HCT116 (cell line): ENCODE measurements at regions not wholly inside any gene's neighbourhood (a gene's known extent, or its start where the extent isn't known, plus 50 kb on each side); places are given as distances from the start of the nearest gene placed in this dataset.

Experiments used
- ATAC-seq: fragments of 200-7000 bp; cut with Tn5 transposase; 2 replicates; pipeline ENCODE4 v1.9.1; 2020; ENCODE audit warnings: mild to moderate bottlenecking, moderate library complexity
- BruUV-seq: library from RNA; stranded (reverse); fragments of 400-500 nt; replicated peaks from 2 replicates; lab custom pipeline; 2021; lab: Mats Ljungman, UMichigan
- CTCF ChIA-PET: fragments of 300-600 bp; sonication (Branson Sonifier 250); formaldehyde crosslinking; loops from one replicate; lab custom pipeline; 2021; ENCODE audit warnings: antibody characterized with exemption; lab: Charles Lee
- POLR2A ChIA-PET: fragments of 300-600, 350-600 bp; sonication (Branson Sonifier 250); formaldehyde crosslinking; loops from one replicate; lab custom pipeline; 2021; ENCODE audit warnings: antibody characterized with exemption; lab: Charles Lee
- RAD21 ChIA-PET, 2 experiments: fragments of 300-600 bp; sonication (Branson Sonifier 250); formaldehyde crosslinking; loops; one replicate each; lab custom pipeline; 2023; ENCODE audit warnings: low total read pairs in 2 of 2; ENCODE audit not compliant: uncharacterized antibody in 2 of 2, unreplicated experiment in 2 of 2, low non-redundant PET in 1 of 2; lab: Charles Lee
- DNase-seq: peaks from one replicate; pipeline ENCODE4 v3.0.0-alpha.2; 2010; ENCODE audit warnings: low read depth, low spot score
- H2AFZ ChIP-seq: fragments of 200-600 bp; shearing (Covaris generic), sonication (generic); 2 replicates; pipeline ENCODE4 v1.6.1; 2017; ENCODE audit warnings: low read depth, mixed run types, mixed read lengths, antibody characterized with exemption, low read length; ENCODE audit not compliant: poor library complexity, severe bottlenecking
- H3K27ac ChIP-seq: 2 replicates; pipeline ENCODE4 v1.5.1; 2012; ENCODE audit warnings: low read depth, low read length
- H3K27me3 ChIP-seq: fragments of 200-600 bp; sonication (generic); 2 replicates; pipeline ENCODE4 v1.6.1; 2016; ENCODE audit warnings: mixed run types, low read length, mixed read lengths; ENCODE audit not compliant: insufficient read depth
- H3K36me3 ChIP-seq, 2 experiments: fragments of 200-500 bp in 1 of 2; fragments of 200-600 bp in 1 of 2; sonication (Bioruptor generic) in 1 of 2; sonication (generic) in 1 of 2; 2 replicates each; pipeline versions ENCODE4 v1.5.1 to v1.6.1; 2014 to 2016; ENCODE audit warnings: low read length in 2 of 2, inconsistent platforms in 1 of 2, mixed read lengths in 1 of 2, mixed run types in 1 of 2; ENCODE audit not compliant: insufficient read depth in 2 of 2, control insufficient read depth in 1 of 2
- H3K4me1 ChIP-seq, 2 experiments: fragments of 200-600 bp in 1 of 2; sonication (generic) in 1 of 2; 2 replicates each; pipeline versions ENCODE4 v1.5.1 to v1.6.1; 2012 to 2017; ENCODE audit warnings: low read length in 2 of 2, inconsistent platforms in 1 of 2, mild to moderate bottlenecking in 1 of 2, mixed read lengths in 1 of 2, mixed run types in 1 of 2, moderate library complexity in 1 of 2; ENCODE audit not compliant: insufficient read depth in 2 of 2, control insufficient read depth in 1 of 2
- H3K4me2 ChIP-seq: fragments of 200-600 bp; sonication (generic); 2 replicates; pipeline ENCODE4 v1.6.1; 2017; ENCODE audit warnings: mixed run types, low read length, mixed read lengths
- H3K4me3 ChIP-seq, 2 experiments: fragments of 200-600 bp in 1 of 2; sonication (generic) in 1 of 2; replicated peaks in 1 of 2; 2 replicates each; pipeline ENCODE4 v1.5.1; 2011 to 2016; ENCODE audit warnings: low read length in 2 of 2, control low read depth in 1 of 2, low read depth in 1 of 2, mild to moderate bottlenecking in 1 of 2, mixed read lengths in 1 of 2, mixed run types in 1 of 2
- H3K79me2 ChIP-seq: fragments of 200-600 bp; sonication (generic); 2 replicates; pipeline ENCODE4 v1.6.1; 2017; ENCODE audit warnings: mild to moderate bottlenecking, mixed run types, low read length, moderate library complexity, mixed read lengths; ENCODE audit not compliant: insufficient read depth
- H3K9ac ChIP-seq: fragments of 200-600 bp; sonication (generic); 2 replicates; pipeline ENCODE4 v1.6.1; 2016; ENCODE audit warnings: low read length, mixed read lengths
- H3K9me2 ChIP-seq: fragments of 200-600 bp; sonication (generic), shearing (Covaris generic); 2 replicates; pipeline ENCODE4 v1.6.1; 2017; ENCODE audit warnings: mixed run types, mild to moderate bottlenecking, moderate library complexity; ENCODE audit not compliant: insufficient read depth
- H3K9me3 ChIP-seq, 2 experiments: fragments of 200-500 bp in 1 of 2; fragments of 200-600 bp in 1 of 2; sonication (Bioruptor generic) in 1 of 2; sonication (generic) in 1 of 2; 2 replicates each; pipeline ENCODE4 v1.6.1; 2014 to 2017; ENCODE audit warnings: low read length in 2 of 2, mixed read lengths in 2 of 2, inconsistent platforms in 1 of 2, low read depth in 1 of 2, mild to moderate bottlenecking in 1 of 2, mixed run types in 1 of 2, moderate library complexity in 1 of 2; ENCODE audit not compliant: control insufficient read depth in 1 of 2, insufficient read depth in 1 of 2
- H4K20me1 ChIP-seq: fragments of 200-600 bp; sonication (generic), shearing (Covaris generic); 2 replicates; pipeline ENCODE4 v1.6.1; 2017; ENCODE audit warnings: mixed run types, mild to moderate bottlenecking, moderate library complexity; ENCODE audit not compliant: insufficient read depth
- ATF3 ChIP-seq: IDR thresholded peaks from 2 replicates; pipeline ENCODE4 v1.6.1; 2012
- CEBPB ChIP-seq: IDR thresholded peaks from 2 replicates; pipeline ENCODE4 v1.6.1; 2012; ENCODE audit warnings: low read depth
- CTCF ChIP-seq, 3 experiments: fragments of 200-600 bp in 1 of 3; sonication (generic) in 1 of 3; IDR thresholded peaks in 2 of 3; conservative IDR thresholded peaks in 1 of 3; 2 replicates each; pipeline ENCODE4 v1.5.1; 2012 to 2017; ENCODE audit warnings: low read depth in 2 of 3, low read length in 2 of 3, antibody characterized with exemption in 1 of 3, borderline replicate concordance in 1 of 3, control low read depth in 1 of 3, mild to moderate bottlenecking in 1 of 3, mixed read lengths in 1 of 3, mixed run types in 1 of 3, moderate library complexity in 1 of 3; ENCODE audit not compliant: insufficient read depth in 1 of 3
- EGR1 ChIP-seq: IDR thresholded peaks from 2 replicates; pipeline ENCODE4 v1.6.1; 2012; ENCODE audit warnings: low read depth
- ELF1 ChIP-seq: IDR thresholded peaks from 2 replicates; pipeline ENCODE4 v1.6.1; 2012; ENCODE audit warnings: low read depth, borderline replicate concordance
- EZH2 ChIP-seq: fragments of 200-600 bp; sonication (generic); IDR thresholded peaks from 2 replicates; pipeline ENCODE4 v1.6.1; 2017; ENCODE audit warnings: antibody characterized with exemption, mixed run types
- EZH2phosphoT487 ChIP-seq: fragments of 200-600 bp; IDR thresholded peaks from 2 replicates; pipeline ENCODE4 v1.6.1; 2018; ENCODE audit warnings: antibody characterized with exemption, borderline replicate concordance
- FOSL1 ChIP-seq: IDR thresholded peaks from 2 replicates; pipeline ENCODE4 v1.6.1; 2012; ENCODE audit warnings: low read depth
- JUND ChIP-seq: IDR thresholded peaks from 2 replicates; pipeline ENCODE4 v1.6.1; 2012
- MAX ChIP-seq: IDR thresholded peaks from 2 replicates; pipeline ENCODE4 v1.6.1; 2012
- POLR2AphosphoS5 ChIP-seq: IDR thresholded peaks from 2 replicates; pipeline ENCODE4 v1.6.1; 2011; ENCODE audit warnings: mild to moderate bottlenecking, low read depth, low read length, moderate library complexity
- RAD21 ChIP-seq: IDR thresholded peaks from 2 replicates; pipeline ENCODE4 v1.6.1; 2012; ENCODE audit warnings: low read depth, mild to moderate bottlenecking
- REST ChIP-seq: IDR thresholded peaks from 2 replicates; pipeline ENCODE4 v1.6.1; 2012; ENCODE audit warnings: low read depth
- SP1 ChIP-seq: IDR thresholded peaks from 2 replicates; pipeline ENCODE4 v1.6.1; 2012; ENCODE audit warnings: low read depth
- TCF7L2 ChIP-seq: IDR thresholded peaks from 2 replicates; pipeline ENCODE4 v1.7.0; 2011; ENCODE audit warnings: borderline replicate concordance, inconsistent platforms; ENCODE audit not compliant: insufficient read depth, insufficient read length; ENCODE audit errors: extremely low read depth
- YY1 ChIP-seq: IDR thresholded peaks from 2 replicates; pipeline ENCODE4 v1.6.1; 2011; ENCODE audit warnings: low read length, low read depth, moderate library complexity, mild to moderate bottlenecking; ENCODE audit not compliant: insufficient replicate concordance; ENCODE audit errors: extremely low read depth
- ZBTB33 ChIP-seq: IDR thresholded peaks from 2 replicates; pipeline ENCODE4 v1.6.1; 2011; ENCODE audit warnings: mild to moderate bottlenecking, low read length, moderate library complexity; ENCODE audit not compliant: insufficient replicate concordance; ENCODE audit errors: extremely low read depth
- ZFX ChIP-seq: fragments of 450-650 bp; IDR thresholded peaks from 2 replicates; pipeline ENCODE4 v1.6.1; 2017
- ZNF274 ChIP-seq: fragments of 200-500 bp; sonication (Bioruptor generic); IDR thresholded peaks from 2 replicates; pipeline ENCODE4 v1.6.1; 2014; ENCODE audit warnings: mild to moderate bottlenecking, low read depth, low read length, inconsistent platforms
- intact Hi-C: fragments of 100-400 bp; cut with micrococcal nuclease; formaldehyde crosslinking; loops from 2 replicates; pipeline ENCODE4 v1.10.0; 2022

- H4K20me1 ChIP-seq: no peaks in the 10 kb centered on the region; the same call in 1 of the 2 replicates
- RAD21 ChIA-PET: no interaction called here
- no peaks in the 10 kb centered on the region for H3K79me2 ChIP-seq
- TF ChIP-seq ZBTB33: no peak
- no peak for TF ChIP-seq EGR1
- TF ChIP-seq TCF7L2: no peak
- TF ChIP-seq ELF1: no peak
- no peak for TF ChIP-seq ZFX
- no peak for TF ChIP-seq FOSL1
- no peak for TF ChIP-seq MAX
- TF ChIP-seq ZNF274: no peak
- no peak for TF ChIP-seq CTCF (IDR thresholded peaks at IDR 0.05 in 2 of 3, conservative IDR thresholded peaks at IDR 0.05 in 1 of 3; ENCODE audit: borderline replicate concordance in 1 of 3, insufficient read depth in 1 of 3, low read depth in 2 of 3, low read length in 2 of 3)
- no peak for TF ChIP-seq EZH2
- no peak for TF ChIP-seq JUND
- no peak for TF ChIP-seq REST
- TF ChIP-seq YY1: no peak
- no peak for TF ChIP-seq RAD21
- TF ChIP-seq CEBPB: no peak
- no peak for TF ChIP-seq POLR2AphosphoS5
- TF ChIP-seq ATF3: no peak
- no peak for TF ChIP-seq SP1
- no peak for TF ChIP-seq EZH2phosphoT487
- POLR2A ChIA-PET: no interaction called here
- ATAC-seq (no peak), DNase-seq (no peak)
- no peaks in the 10 kb centered on the region for H3K36me3 ChIP-seq
- CTCF ChIA-PET: no interaction called here
- H3K27ac ChIP-seq: no peak overlapping the region
- no TSS peak for BruUV-seq
- H3K27me3 ChIP-seq: no peaks in the 10 kb centered on the region
- no peak overlapping the region for H3K4me2 ChIP-seq
- no peak overlapping the region for H2AFZ ChIP-seq
- H3K4me1 ChIP-seq: no peaks in the 10 kb centered on the region
- H3K9ac ChIP-seq: no peak overlapping the region
- H3K9me3 ChIP-seq: peaks cover 0 to 7% of the 10 kb centered on the region in 2 experiments; a peak in 2 of 4 replicates
- H3K4me3 ChIP-seq: no peak overlapping the region
- intact Hi-C loops: no loop called here
- no peaks in the 10 kb centered on the region for H3K9me2 ChIP-seq
These were observed 565.9 kb upstream of the NRG3 start for GRCh38 chr10:81309041-81309552.
